Kidney (tissue), 13 donors: ENCODE measurements at regions not wholly inside any gene's neighbourhood (a gene's known extent, or its start where the extent isn't known, plus 50 kb on each side); places are given as distances from the start of the nearest gene placed in this dataset.

Experiments
- DNase-seq, 5 donors: peaks; one replicate each; pipeline ENCODE4 v3.0.0-alpha.2; 2013 to 2020
- FAIRE-seq: peaks from 2 replicates; lab custom pipeline; 2012; peaks lifted over from hg19 to GRCh38; lab: Jason Lieb, UNC
- H3K27ac ChIP-seq, 2 donors: one replicate each; pipeline ENCODE4 v1.7.0; 2013; ENCODE audit warnings: low read depth in 2 of 2, low read length in 2 of 2, inconsistent platforms in 1 of 2
- H3K27me3 ChIP-seq: one replicate; pipeline ENCODE4 v1.7.1; 2013; ENCODE audit warnings: low read length, inconsistent platforms; ENCODE audit not compliant: control insufficient read depth, insufficient read depth
- H3K36me3 ChIP-seq, 3 donors: one replicate each; pipeline versions ENCODE4 v1.7.0 to v1.7.1; 2013; ENCODE audit warnings: low read length in 3 of 3, control low read depth in 1 of 3, inconsistent platforms in 1 of 3; ENCODE audit not compliant: insufficient read depth in 3 of 3, control insufficient read depth in 2 of 3
- H3K4me1 ChIP-seq, 3 donors: one replicate each; pipeline versions ENCODE4 v1.7.0 to v1.7.1; 2013; ENCODE audit warnings: low read length in 3 of 3, inconsistent platforms in 1 of 3, low read depth in 1 of 3; ENCODE audit not compliant: control insufficient read depth in 2 of 3, insufficient read depth in 2 of 3
- H3K4me3 ChIP-seq, 3 donors: one replicate each; pipeline versions ENCODE4 v1.7.0 to v1.8.1; 2013; ENCODE audit warnings: low read length in 3 of 3, control low read depth in 1 of 3, inconsistent platforms in 1 of 3
- H3K9ac ChIP-seq, 3 donors: one replicate each; pipeline versions ENCODE4 v1.7.0 to v1.7.1; 2013; ENCODE audit warnings: low read length in 3 of 3, control low read depth in 1 of 3, inconsistent platforms in 1 of 3
- H3K9me3 ChIP-seq, 3 donors: one replicate each; pipeline versions ENCODE4 v1.7.0 to v1.7.1; 2013; ENCODE audit warnings: low read length in 3 of 3, control low read depth in 1 of 3, inconsistent platforms in 1 of 3; ENCODE audit not compliant: control insufficient read depth in 2 of 3, insufficient read depth in 1 of 3
- CTCF ChIP-seq: IDR thresholded peaks from 3 replicates; pipeline ENCODE4 v1.5.1; 2012; ENCODE audit warnings: mild to moderate bottlenecking, moderate library complexity, borderline replicate concordance; ENCODE audit not compliant: insufficient read depth; ENCODE audit errors: extremely low read depth
- intact Hi-C: fragments of 100-400 bp; cut with DNase I; formaldehyde crosslinking; loops from one replicate; pipeline ENCODE4 v1.11.1; 2022
- donor health status: control.
- donor health status: control.
- donor health status: control.
- donor health status: control.
- donor health status: control.
- donor health status: DM: yes; HTN: yes; CAD: no.
- donor health status: Normal renal cell carcinoma (clear cell type).

DNA sequence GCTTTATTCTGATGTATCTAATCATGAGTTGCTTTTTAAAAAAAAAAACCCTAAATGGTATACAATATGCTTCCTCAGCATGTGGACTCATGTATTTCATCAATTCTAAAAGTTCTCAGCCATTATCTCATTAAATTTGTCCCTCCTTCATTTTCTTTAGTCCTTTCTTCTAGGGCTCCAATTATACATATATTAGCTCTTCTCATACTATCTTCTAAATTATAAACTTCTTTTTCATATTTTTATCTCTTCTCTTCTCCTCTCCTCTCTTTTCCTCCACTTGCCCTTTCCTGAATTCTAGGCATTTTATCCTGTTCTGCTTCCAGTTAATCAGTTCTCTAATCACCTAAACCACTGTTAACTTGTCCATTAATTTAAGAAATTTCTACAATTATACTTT lies 55.0 kb upstream of the IL33 start:
- no peak overlapping the region for H3K27ac ChIP-seq
- intact Hi-C loops, result no loop called here

DNA sequence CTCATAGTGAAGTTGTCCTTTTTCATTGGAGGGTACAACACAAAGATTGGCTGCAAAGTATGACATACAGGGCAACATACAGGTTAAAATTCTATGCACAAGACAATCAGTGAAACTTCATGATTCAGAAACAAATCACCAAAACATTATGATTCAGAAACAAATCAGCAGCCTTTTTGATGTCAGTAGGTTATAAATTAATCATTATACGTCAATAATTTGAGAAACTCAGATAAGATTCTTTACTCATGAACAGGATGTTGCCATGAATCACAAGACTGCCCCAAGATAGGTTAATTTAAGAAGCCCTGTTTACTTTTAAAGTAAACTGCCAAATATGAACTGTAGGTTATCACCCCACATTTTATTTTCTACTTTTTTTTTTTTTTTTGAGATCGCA lies 62.2 kb upstream of the IL33 start:
- Histone ChIP-seq H3K36me3 (no peaks in the 10 kb centered on the region), H3K27ac (no peak overlapping the region), H3K9ac (no peak overlapping the region), H3K4me1 (no peaks in the 10 kb centered on the region), H3K9me3 (no peaks in the 10 kb centered on the region), H3K4me3 (no peak overlapping the region), H3K27me3 (no peaks in the 10 kb centered on the region)
- no peak for TF ChIP-seq CTCF
- DNase-seq (no peak), FAIRE-seq (no peak)
- intact Hi-C loops, result no loop called here

More for the DNA sequence above, 55.0 kb upstream of the IL33 start:
- H3K36me3 ChIP-seq, result no peaks in the 10 kb centered on the region
- H3K9me3 ChIP-seq, result peaks cover 0 to 3% (median 0%) of the 10 kb centered on the region in 3 donors
- no peak overlapping the region for H3K4me3 ChIP-seq
- H3K4me1 ChIP-seq, result no peaks in the 10 kb centered on the region
- no peak for TF ChIP-seq CTCF
- FAIRE-seq, result no peak
- H3K9ac ChIP-seq, result no peak overlapping the region
- no peak for DNase-seq
- H3K27me3 ChIP-seq, result no peaks in the 10 kb centered on the region

DNA sequence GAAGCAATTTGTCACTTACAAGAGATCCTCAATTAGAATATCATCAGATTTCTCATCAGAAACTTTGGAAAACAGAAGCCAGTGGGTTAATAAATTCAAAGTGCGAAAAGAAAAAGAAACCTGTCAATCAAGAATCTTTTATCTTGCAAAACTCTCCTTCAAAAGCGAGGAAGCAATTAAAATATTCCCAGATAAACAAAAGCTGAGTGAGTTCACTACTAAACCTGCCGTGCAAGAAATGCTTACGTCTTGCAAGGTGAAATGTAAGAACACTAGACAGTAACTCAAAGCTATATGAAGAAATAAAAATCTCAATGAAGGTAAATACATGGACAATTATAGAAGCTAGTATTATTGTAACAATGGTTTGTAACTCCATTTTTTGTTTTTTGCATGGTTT lies 62.8 kb upstream of the IL33 start:
- no peaks in the 10 kb centered on the region for H3K4me1 ChIP-seq
- TF ChIP-seq CTCF, result no peak
- no peaks in the 10 kb centered on the region for H3K27me3 ChIP-seq
- H3K36me3 ChIP-seq, result no peaks in the 10 kb centered on the region
- no peak overlapping the region for H3K4me3 ChIP-seq
- no peaks in the 10 kb centered on the region for H3K9me3 ChIP-seq
- intact Hi-C loops, result no loop called here
- FAIRE-seq (no peak), DNase-seq (no peak)
- H3K9ac ChIP-seq, result no peak overlapping the region
- H3K27ac ChIP-seq, result no peak overlapping the region

DNA sequence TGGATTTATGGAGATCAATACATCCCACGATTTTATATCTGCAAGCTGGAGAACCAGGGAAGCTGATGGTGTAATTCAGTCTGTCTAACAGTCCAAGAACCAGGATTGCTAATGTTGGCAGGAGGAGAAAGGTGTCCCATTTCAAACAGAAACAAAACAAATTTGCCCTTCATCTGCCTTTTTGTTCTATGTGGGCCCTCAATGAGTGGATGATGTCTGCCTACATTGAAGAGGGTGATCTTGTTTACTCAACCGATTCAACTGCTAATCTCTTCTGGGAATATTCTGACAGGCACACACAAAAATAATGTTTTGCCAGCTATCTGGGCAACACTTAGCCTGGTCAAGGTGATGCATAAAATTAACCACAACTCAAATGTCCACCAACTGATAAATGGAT lies 65.1 kb upstream of the IL33 start:
- H3K36me3 ChIP-seq, result no peaks in the 10 kb centered on the region
- H3K4me1 ChIP-seq, result no peaks in the 10 kb centered on the region
- no peaks in the 10 kb centered on the region for H3K27me3 ChIP-seq
- FAIRE-seq (no peak), DNase-seq (no peak)
- no peak for TF ChIP-seq CTCF
- no peak overlapping the region for H3K27ac ChIP-seq
- H3K4me3 ChIP-seq, result no peak overlapping the region
- H3K9ac ChIP-seq, result no peak overlapping the region
- intact Hi-C loops, result no loop called here
- no peaks in the 10 kb centered on the region for H3K9me3 ChIP-seq
